Keratinocyte (primary cell): ENCODE measurements at regions not wholly inside any gene's neighbourhood (a gene's known extent, or its start where the extent isn't known, plus 50 kb on each side); places are given as distances from the start of the nearest gene placed in this dataset.

Experiments
- DNase-seq: peaks from one replicate; pipeline ENCODE4 v3.0.0-alpha.2; 2011; ENCODE audit warnings: low read depth, missing footprints, low spot score
- FAIRE-seq: peaks from 2 replicates; lab custom pipeline; 2011; peaks lifted over from hg19 to GRCh38; lab: Jason Lieb, UNC
- H2AFZ ChIP-seq: 2 replicates; pipeline ENCODE4 v1.6.0; 2012; ENCODE audit warnings: low read length, control low read depth, inconsistent platforms; ENCODE audit not compliant: control insufficient read depth
- H3K27ac ChIP-seq: 2 replicates; pipeline ENCODE4 v1.5.1; 2011; ENCODE audit warnings: low read length; ENCODE audit not compliant: control insufficient read depth, insufficient read depth
- H3K27me3 ChIP-seq: 3 replicates; pipeline ENCODE4 v1.6.0; 2011; ENCODE audit warnings: low read length; ENCODE audit not compliant: control insufficient read depth, insufficient read depth; ENCODE audit errors: extremely low read depth
- H3K36me3 ChIP-seq, 2 experiments: 2 replicates in 1 of 2; 3 replicates in 1 of 2; pipeline ENCODE4 v1.5.1; 2011; ENCODE audit warnings: low read length in 2 of 2, mild to moderate bottlenecking in 1 of 2; ENCODE audit not compliant: control insufficient read depth in 2 of 2, insufficient read depth in 2 of 2; ENCODE audit errors: extremely low read depth in 1 of 2
- H3K4me1 ChIP-seq: 3 replicates; pipeline ENCODE4 v1.5.1; 2011; ENCODE audit warnings: low read length; ENCODE audit not compliant: control insufficient read depth, insufficient read depth; ENCODE audit errors: extremely low read depth
- H3K4me2 ChIP-seq: 3 replicates; pipeline ENCODE4 v1.6.0; 2011; ENCODE audit warnings: low read depth, low read length; ENCODE audit not compliant: control insufficient read depth, insufficient read depth; ENCODE audit errors: extremely low read depth
- H3K4me3 ChIP-seq, 3 experiments: fragments of 200-600 bp in 1 of 3; sonication (generic) in 1 of 3; 2 replicates in 2 of 3; 3 replicates in 1 of 3; pipeline ENCODE4 v1.5.1; 2011 to 2016; ENCODE audit warnings: low read length in 3 of 3, mild to moderate bottlenecking in 3 of 3, control low read depth in 2 of 3, inconsistent platforms in 1 of 3, low read depth in 1 of 3, mixed read lengths in 1 of 3, mixed run types in 1 of 3, moderate library complexity in 1 of 3; ENCODE audit not compliant: control insufficient read depth in 2 of 3, insufficient read depth in 2 of 3; ENCODE audit errors: extremely low read depth in 1 of 3
- H3K79me2 ChIP-seq: 2 replicates; pipeline ENCODE4 v1.6.0; 2012; ENCODE audit warnings: low read length; ENCODE audit not compliant: control insufficient read depth, insufficient read depth
- H3K9ac ChIP-seq: 3 replicates; pipeline ENCODE4 v1.6.0; 2011; ENCODE audit warnings: low read length; ENCODE audit not compliant: control insufficient read depth, insufficient read depth; ENCODE audit errors: extremely low read depth
- H3K9me1 ChIP-seq: 3 replicates; pipeline ENCODE4 v1.6.0; 2011; ENCODE audit warnings: low read length; ENCODE audit not compliant: control insufficient read depth, insufficient read depth; ENCODE audit errors: extremely low read depth
- H3K9me3 ChIP-seq: 2 replicates; pipeline ENCODE4 v1.5.1; 2012; ENCODE audit warnings: low read depth, low read length; ENCODE audit not compliant: control insufficient read depth
- H4K20me1 ChIP-seq: 3 replicates; pipeline ENCODE4 v1.6.0; 2011; ENCODE audit warnings: low read length; ENCODE audit not compliant: control insufficient read depth, insufficient read depth; ENCODE audit errors: extremely low read depth
- EZH2 ChIP-seq: IDR thresholded peaks from one replicate; pipeline ENCODE4 v1.6.1; 2012; ENCODE audit warnings: inconsistent platforms, mild to moderate bottlenecking, low read length, moderate library complexity
- dilution Hi-C: fragments of 300-500 bp; cut with MboI; formaldehyde crosslinking; loops from one replicate; pipeline ENCODE4 v1.7.0; 2020; ENCODE audit warnings: low sequenced_read_pairs; ENCODE audit not compliant: extremely low pct_ligation_motif_present
- TF ChIP-seq, protein P1 (sequence below), 3 experiments: IDR thresholded peaks in 1 of 3; conservative IDR thresholded peaks in 1 of 3; optimal IDR thresholded peaks in 1 of 3; 2 replicates in 2 of 3; 3 replicates in 1 of 3; pipeline versions ENCODE3 to v1.5.1; 2011; ENCODE audit warnings: low read length in 3 of 3, mild to moderate bottlenecking in 3 of 3, moderate library complexity in 2 of 3, control low read depth in 1 of 3, inconsistent platforms in 1 of 3; ENCODE audit not compliant: insufficient read depth in 2 of 3; ENCODE audit errors: extremely low read depth in 1 of 3

DNA sequence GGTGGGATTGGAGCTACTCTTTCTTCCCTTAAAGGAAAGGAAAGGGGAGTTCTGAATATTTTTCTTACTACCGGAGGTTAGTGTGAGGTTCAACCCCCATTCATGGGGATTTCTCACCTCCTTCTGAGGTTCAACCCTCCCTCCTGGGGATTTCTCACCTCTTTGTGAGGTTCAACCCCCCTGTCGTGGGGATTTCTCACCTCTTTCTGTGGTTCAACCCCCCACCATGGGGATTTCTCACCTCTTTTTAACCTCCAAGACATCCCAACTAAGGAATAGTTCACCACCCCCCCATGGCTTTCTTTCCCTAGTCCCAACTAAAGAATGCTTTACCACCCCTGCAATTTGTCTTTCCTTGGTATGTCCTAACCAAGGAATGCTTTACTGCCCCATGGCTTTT, 520.3 kb downstream of the EDEM1 start:
- Histone ChIP-seq H3K27me3 (no peaks in the 10 kb centered on the region), H3K4me2 (no peak overlapping the region), H3K36me3 (no peaks in the 10 kb centered on the region), H3K27ac (no peak overlapping the region), H3K4me1 (no peaks in the 10 kb centered on the region), H3K9ac (no peak overlapping the region), H3K9me3 (no peaks in the 10 kb centered on the region), H3K79me2 (no peaks in the 10 kb centered on the region), H2AFZ (no peak overlapping the region), H3K9me1 (no peaks in the 10 kb centered on the region), H4K20me1 (no peaks in the 10 kb centered on the region), H3K4me3 (no peak overlapping the region)
- dilution Hi-C loops = no loop called here
- DNase-seq (no peak), FAIRE-seq (no peak)
- TF ChIP-seq, protein P1, sequence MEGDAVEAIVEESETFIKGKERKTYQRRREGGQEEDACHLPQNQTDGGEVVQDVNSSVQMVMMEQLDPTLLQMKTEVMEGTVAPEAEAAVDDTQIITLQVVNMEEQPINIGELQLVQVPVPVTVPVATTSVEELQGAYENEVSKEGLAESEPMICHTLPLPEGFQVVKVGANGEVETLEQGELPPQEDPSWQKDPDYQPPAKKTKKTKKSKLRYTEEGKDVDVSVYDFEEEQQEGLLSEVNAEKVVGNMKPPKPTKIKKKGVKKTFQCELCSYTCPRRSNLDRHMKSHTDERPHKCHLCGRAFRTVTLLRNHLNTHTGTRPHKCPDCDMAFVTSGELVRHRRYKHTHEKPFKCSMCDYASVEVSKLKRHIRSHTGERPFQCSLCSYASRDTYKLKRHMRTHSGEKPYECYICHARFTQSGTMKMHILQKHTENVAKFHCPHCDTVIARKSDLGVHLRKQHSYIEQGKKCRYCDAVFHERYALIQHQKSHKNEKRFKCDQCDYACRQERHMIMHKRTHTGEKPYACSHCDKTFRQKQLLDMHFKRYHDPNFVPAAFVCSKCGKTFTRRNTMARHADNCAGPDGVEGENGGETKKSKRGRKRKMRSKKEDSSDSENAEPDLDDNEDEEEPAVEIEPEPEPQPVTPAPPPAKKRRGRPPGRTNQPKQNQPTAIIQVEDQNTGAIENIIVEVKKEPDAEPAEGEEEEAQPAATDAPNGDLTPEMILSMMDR (optimal IDR thresholded peaks at IDR 0.05 in 1 of 3, IDR thresholded peaks at IDR 0.05 in 1 of 3, conservative IDR thresholded peaks at IDR 0.05 in 1 of 3; ENCODE audit: extremely low read depth in 1 of 3, insufficient read depth in 2 of 3, low read length in 3 of 3) = no peak
- no peak for TF ChIP-seq EZH2

DNA sequence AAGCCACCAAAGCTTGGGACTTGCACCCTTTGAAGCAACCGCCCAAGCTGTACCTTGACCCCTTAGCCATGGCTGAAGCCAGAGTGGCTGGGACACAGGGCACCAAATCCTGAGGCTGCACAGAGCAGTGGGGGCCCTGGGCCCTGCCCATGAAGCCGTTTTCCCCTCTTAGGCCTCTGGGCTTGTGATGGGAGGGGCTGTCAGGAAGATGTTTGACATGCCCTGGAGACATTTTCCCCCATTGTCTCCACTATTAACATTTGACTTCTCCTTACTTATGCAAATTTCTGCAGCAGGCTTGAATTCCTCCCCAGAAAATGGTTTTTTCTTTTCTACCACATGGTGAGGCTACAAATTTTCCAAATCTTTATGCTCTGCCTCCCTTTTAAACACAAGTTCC, 522.2 kb downstream of the EDEM1 start:
- Histone ChIP-seq H4K20me1 (no peaks in the 10 kb centered on the region), H3K27me3 (no peaks in the 10 kb centered on the region), H3K27ac (no peak overlapping the region), H3K9me3 (no peaks in the 10 kb centered on the region), H3K36me3 (no peaks in the 10 kb centered on the region), H2AFZ (no peak overlapping the region), H3K79me2 (no peaks in the 10 kb centered on the region), H3K9me1 (no peaks in the 10 kb centered on the region), H3K4me1 (no peaks in the 10 kb centered on the region), H3K9ac (no peak overlapping the region), H3K4me2 (no peak overlapping the region), H3K4me3 (no peak overlapping the region)
- FAIRE-seq (no peak), DNase-seq (no peak)
- no peak for TF ChIP-seq EZH2
- TF ChIP-seq, protein P1 (optimal IDR thresholded peaks at IDR 0.05 in 1 of 3, IDR thresholded peaks at IDR 0.05 in 1 of 3, conservative IDR thresholded peaks at IDR 0.05 in 1 of 3; ENCODE audit: extremely low read depth in 1 of 3, insufficient read depth in 2 of 3, low read length in 3 of 3) = no peak
- dilution Hi-C loops = no loop called here
